Stimulated activated CD8-positive, alpha-beta memory T cell treated with anti-CD3 and anti-CD28 coated beads, Interleukin-15, amount 100 ng/mL, for 4 hours (primary cell): ENCODE measurements at regions not wholly inside any gene's neighbourhood (a gene's known extent, or its start where the extent isn't known, plus 50 kb on each side); places are given as distances from the start of the nearest gene placed in this dataset.

ENCODE experiments used
- DNase-seq, 2 donors: peaks; one replicate each; pipeline ENCODE4 v3.0.0-alpha.2; 2020; ENCODE audit warnings: low read depth in 2 of 2

GRCh38 chr6:112799889-112800288 lies 452.8 kb downstream of the RFPL4B start:
- no peak for DNase-seq

DNA sequence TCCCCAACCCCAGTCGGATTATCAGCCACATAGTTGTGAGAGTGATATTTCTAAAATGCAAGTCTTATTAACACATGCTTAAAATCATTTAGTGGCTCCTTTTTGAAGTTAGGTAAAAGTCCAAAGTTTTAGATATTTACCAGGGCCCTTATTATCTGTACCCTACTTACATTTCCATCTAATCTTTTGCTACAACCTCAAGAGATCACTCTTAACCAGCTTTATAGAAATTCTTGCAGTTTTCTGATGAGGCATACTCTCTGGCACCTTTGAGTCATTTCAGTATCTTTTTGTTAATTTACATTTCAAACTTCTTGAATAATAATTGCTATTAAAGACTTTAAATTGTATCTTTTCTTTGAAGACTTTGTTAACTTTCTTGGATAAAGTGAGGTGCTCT lies 453.3 kb downstream of the RFPL4B start:
- no peak for DNase-seq

- DNase-seq = no peak
Measured at GRCh38 chr6:112800916-112801315, 453.8 kb downstream of the RFPL4B start.

DNA sequence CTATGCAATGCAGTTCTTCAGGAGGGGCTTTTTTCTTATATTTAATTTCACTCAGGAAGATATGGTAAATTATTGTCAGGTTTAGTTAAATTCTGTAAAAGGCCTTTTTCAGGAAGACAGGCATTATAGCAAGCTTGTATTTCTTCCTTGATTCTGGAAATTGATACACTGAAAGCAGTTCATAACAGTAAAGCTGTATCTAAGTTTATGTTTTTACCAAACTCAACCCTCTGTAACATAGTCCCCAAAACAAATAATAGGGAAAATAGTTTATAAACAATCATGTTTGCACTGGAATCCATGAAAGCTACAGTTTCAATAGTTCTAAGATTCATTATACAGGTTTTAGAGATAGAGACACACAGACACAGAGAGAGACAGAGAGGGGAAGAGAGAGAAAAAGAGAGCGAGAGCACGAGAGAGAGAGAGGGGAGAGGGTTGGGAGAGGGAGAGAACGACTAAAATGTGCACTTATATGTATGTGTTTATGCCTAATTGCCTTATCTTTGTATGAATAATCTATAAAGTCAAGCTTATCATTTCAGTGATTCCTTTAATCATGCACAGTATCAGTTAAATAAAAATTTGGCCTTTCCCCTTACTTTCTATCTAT lies 454.4 kb downstream of the RFPL4B start:
- DNase-seq = no peak

DNA sequence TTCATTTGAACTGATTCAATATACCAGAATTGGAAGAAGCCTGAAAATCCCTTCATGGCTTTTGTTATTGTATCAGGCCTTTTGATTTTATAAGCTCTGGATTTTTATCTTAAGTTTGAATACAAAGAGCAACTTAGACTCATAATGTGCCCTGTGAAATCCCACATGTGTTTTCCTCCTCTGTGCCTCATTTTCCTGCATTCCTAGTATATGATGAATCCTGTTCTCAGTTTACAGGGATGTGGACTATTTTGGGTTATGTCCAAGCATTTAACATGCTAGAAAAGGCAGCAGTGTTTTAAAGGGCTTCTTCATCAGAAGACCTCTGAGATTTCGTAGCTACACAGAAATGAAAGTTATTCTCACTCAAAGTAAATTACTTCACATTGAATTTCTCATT lies 455.0 kb downstream of the RFPL4B start:
- DNase-seq = no peak

DNA sequence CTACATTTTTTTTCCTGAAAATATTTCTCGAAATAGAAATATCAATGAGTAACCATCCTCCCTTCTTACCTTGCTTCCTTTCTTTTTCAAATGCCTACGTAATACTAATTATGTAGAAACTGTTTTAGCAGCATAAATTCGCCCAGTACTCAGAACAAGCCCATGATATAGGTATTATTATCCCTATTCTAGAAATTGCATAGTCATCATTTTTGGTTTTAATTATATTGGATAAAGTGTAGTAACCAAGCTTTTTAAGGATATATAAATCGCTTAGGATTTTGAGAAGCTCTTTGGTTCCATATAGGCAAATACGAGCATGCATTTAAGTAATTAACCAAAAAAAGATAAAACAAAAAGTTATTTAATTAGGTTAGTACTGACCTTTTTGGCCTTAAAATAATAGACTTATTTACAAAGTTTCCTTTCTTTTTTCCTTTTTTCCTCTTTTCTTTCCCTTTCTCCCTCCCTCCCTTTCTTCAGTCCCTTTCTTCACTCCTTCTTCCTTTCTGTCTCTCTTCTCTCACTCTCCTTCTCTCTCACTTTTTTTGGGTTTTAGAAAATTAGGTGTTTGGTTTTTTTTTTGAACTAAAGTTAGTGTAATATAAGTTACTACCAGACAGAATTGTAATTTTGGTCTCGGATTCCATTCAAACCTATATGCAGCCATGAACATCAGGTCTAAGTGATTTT lies 457.7 kb downstream of the RFPL4B start:
- DNase-seq = no peak

DNA sequence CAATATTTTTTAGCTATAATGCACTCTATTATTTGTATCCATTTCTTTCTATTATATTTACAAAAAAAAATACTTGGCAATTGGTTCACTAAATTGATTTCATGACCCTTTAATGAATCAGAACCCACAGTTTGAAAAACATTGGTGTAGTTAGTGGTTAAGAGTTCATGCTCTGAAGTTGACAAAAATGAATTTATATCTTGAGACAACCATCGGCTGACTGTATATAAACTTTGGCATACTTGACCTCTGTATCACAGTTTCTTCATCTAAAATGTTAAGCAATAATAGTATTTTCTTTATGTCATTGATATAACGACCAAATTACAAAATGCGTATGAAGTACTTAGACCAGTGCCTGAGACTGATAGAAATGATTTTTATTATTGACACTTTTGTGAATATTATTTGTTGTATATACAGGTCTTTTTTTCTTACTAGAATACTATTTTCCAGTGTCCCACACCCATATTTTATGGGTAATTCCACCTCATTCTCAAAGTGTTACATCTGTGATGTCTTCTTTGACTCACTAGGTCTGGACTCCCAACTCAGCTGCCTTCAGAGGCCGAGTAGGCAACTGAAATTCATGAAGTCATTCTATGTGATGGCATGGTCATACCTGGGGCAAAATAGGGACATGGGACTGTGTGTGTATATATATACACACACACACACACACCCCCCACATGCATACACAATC lies 459.2 kb downstream of the RFPL4B start:
- DNase-seq = no peak

GRCh38 chr6:112821476-112821875 lies 474.3 kb downstream of the RFPL4B start:
- DNase-seq = no peak

GRCh38 chr6:112822769-112823168 lies 475.6 kb downstream of the RFPL4B start:
- no peak for DNase-seq

- DNase-seq = no peak
Measured at GRCh38 chr6:112827793-112828192, 480.7 kb downstream of the RFPL4B start.

DNA sequence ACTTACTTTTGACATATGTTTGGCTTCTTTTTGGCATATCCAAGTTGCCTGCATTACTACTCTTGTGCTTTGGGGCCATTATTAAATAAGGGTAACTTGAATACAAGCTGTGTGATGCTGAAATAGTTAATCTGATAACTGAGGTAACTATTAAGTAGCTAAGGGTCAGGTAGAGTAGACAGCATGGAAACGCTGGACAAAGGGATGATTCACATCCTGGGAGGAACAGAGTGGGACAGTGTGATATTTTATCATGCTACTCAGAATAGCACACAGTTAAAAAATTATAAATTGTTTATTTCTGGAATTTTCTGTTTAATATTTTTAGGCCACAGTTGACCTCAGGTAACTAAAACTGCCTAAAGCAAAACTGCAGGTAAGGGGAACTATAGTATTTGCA lies 483.9 kb downstream of the RFPL4B start:
- no peak for DNase-seq

GRCh38 chr6:112833581-112834131 lies 486.5 kb downstream of the RFPL4B start:
- no peak for DNase-seq

DNA sequence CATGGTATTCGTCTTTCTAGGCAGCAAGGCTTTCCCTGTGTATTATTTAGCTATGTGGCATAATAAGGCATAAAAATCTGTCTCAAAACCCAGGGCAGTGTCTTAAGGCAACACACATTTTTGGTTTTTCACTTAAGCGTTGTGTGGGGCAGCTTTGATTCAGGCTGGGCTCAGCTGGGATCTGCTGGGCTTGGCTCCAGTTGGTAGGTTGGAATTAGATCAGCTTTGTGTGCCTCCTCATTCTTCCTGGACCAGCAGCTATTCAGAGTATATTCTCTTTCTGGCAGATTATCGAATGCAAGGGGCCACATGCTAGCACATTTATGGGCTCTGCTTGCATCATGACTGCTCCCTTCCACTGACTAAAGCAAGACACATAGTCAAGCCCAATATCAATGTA lies 487.9 kb downstream of the RFPL4B start:
- no peak for DNase-seq

GRCh38 chr6:112839525-112839961 lies 492.4 kb downstream of the RFPL4B start:
- DNase-seq = no peak

- no peak for DNase-seq
Measured at GRCh38 chr6:112841553-112842329, 494.6 kb downstream of the RFPL4B start.

DNA sequence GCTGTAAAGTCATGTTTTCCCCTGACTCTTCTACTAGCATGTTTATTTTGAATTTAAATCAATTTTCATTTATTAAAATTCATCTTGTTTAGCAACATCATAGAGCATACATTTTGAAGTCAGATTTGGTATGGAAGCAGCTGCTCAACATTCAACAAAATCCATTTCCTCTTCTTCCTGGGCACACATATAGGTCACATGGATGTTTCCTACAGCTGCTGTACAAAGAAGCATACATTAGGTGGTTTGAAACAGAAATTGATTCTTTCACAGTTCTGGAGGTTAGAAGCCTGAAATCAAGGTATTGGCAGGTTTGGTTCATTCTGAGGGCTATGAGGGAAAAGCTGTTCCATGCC lies 495.2 kb downstream of the RFPL4B start:
- DNase-seq = no peak

DNA sequence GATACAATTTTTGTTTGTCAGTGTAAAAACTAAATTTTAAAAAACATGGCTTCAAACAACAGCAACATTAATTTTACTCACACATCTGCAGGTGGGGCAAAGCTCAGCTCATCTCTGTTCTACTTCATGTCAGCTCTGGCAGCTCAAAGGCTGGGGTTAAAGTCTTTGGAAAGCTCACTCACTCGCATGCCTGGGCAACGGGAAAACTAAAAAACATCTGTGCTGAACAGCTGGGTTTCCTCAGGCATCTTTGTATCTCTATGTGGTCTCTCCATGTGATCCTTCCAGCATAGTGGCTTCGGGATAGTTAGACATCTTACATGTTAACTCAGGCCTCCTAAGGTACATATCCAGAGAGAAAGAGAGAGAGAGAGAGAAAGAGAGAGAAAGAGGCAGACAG lies 499.6 kb downstream of the RFPL4B start:
- no peak for DNase-seq

- no peak for DNase-seq
Measured at GRCh38 chr6:112851146-112851545, 504.0 kb downstream of the RFPL4B start.

DNA sequence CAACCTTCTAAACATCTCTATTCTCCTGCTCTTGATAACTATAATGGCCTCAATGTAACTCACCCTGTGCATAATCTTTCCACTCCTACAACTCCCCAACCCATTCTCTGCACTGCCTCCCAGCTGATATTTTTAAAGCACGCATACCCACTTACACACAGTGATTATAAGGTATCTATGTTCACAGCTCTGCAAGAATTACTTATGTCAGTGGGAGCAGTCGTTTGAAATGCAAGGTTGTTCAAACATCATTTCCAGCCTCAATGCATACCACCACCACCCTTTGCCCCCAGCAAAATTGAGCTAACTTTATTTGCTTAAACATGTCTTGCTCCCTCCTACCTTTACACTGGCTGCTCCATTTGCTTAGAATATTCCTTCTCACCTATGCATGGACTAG lies 506.0 kb downstream of the RFPL4B start:
- DNase-seq = no peak

GRCh38 chr6:112863753-112864152 lies 516.6 kb downstream of the RFPL4B start:
- no peak for DNase-seq

- no peak for DNase-seq
Measured at GRCh38 chr6:112865131-112865530, 518.0 kb downstream of the RFPL4B start.

DNA sequence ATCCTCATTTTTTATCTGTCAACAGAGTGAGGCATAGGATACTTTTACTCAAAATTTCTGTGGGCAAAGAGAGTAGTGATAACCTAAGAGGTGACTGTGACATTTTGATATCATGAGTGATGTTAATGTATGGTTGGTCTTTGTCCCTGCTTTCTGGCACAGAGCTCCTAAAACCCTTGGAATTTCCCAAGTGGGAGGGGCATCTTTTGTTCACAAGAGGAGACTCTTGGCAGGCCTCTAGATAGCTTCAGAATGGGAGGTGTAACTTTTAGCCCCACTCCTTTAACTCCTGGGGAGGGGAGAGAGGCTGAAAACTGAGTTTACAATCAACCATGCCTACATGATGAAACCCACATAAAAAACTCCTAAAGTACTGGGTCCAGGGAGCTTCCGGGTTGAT lies 527.8 kb downstream of the RFPL4B start:
- DNase-seq = no peak
